A549 (cell line): ENCODE measurements at regions not wholly inside any gene's neighbourhood (a gene's known extent, or its start where the extent isn't known, plus 50 kb on each side); places are given as distances from the start of the nearest gene placed in this dataset.

Source experiments
- ATAC-seq, 2 experiments: fragments of 200-7000 bp in 1 of 2; fragments of >200 bp in 1 of 2; cut with Nextera tagmentation in 1 of 2; cut with Tn5 transposase in 1 of 2; 3 replicates each; pipeline versions ENCODE4 v1.8.0 to v1.9.1; 2018 to 2020; ENCODE audit warnings: mild to moderate bottlenecking in 1 of 2, moderate library complexity in 1 of 2
- CTCF ChIA-PET: fragments of 300-600 bp; sonication (Branson Sonifier 250); formaldehyde crosslinking; extraction: SDS; loops from one replicate; lab custom pipeline; 2021; ENCODE audit warnings: antibody characterized with exemption, inconsistent platforms; lab: Yijun Ruan, JAX
- POLR2A ChIA-PET: fragments of 350-600 bp; formaldehyde crosslinking; extraction: SDS; loops from one replicate; lab custom pipeline; 2021; ENCODE audit warnings: antibody characterized with exemption, inconsistent platforms; lab: Yijun Ruan, JAX
- DNase-seq, 2 experiments: peaks; one replicate each; pipeline versions ENCODE4 v3.0.0 to v3.0.0-alpha.2; 2011 to 2016; ENCODE audit warnings: low read depth in 1 of 2, low spot score in 1 of 2
- FAIRE-seq: peaks from 2 replicates; lab custom pipeline; 2011; peaks lifted over from hg19 to GRCh38; lab: Jason Lieb, UNC
- H3K27ac ChIP-seq, 2 experiments: fragments of >200 bp; sonication (Bioruptor Twin); formaldehyde crosslinking; 3 replicates each; pipeline ENCODE4 v1.5.1; 2016 to 2017
- H3K4me1 ChIP-seq: fragments of >200 bp; sonication (Bioruptor Twin); formaldehyde crosslinking; 3 replicates; pipeline ENCODE4 v1.6.1; 2016
- H3K4me2 ChIP-seq: fragments of >200 bp; sonication (Bioruptor Twin); formaldehyde crosslinking; 3 replicates; pipeline ENCODE4 v1.6.1; 2016
- H3K4me3 ChIP-seq: fragments of >200 bp; sonication (Bioruptor Twin); formaldehyde crosslinking; 3 replicates; pipeline ENCODE4 v1.5.1; 2016
- H3K9me3 ChIP-seq: fragments of >200 bp; sonication (Bioruptor Twin); formaldehyde crosslinking; 3 replicates; pipeline ENCODE4 v1.6.1; 2016
- ATOH8 ChIP-seq: fragments of 250-450 bp; sonication (Bioruptor Pico); IDR thresholded peaks from 2 replicates; pipeline ENCODE4 v1.5.0; 2020; ENCODE audit warnings: low read depth, mild to moderate bottlenecking, moderate library complexity
- CBX2 ChIP-seq: fragments of 200-600 bp; sonication (generic); IDR thresholded peaks from 2 replicates; pipeline ENCODE4 v1.6.1; 2016; ENCODE audit warnings: low read depth, mild to moderate bottlenecking, borderline replicate concordance
- CEBPB ChIP-seq, 2 experiments: fragments of >200 bp in 1 of 2; sonication (Bioruptor Twin) in 1 of 2; formaldehyde crosslinking in 1 of 2; IDR thresholded peaks; 2 replicates each; pipeline ENCODE4 v1.6.1; 2012 to 2016
- CHD2 ChIP-seq: fragments of 150-350 bp; IDR thresholded peaks from 2 replicates; pipeline ENCODE4 v1.6.1; 2014; ENCODE audit warnings: low read length; ENCODE audit not compliant: partially characterized antibody
- CHD4 ChIP-seq: fragments of 200-600 bp; sonication (generic); IDR thresholded peaks from 2 replicates; pipeline ENCODE4 v1.6.1; 2016; ENCODE audit warnings: antibody characterized with exemption, mild to moderate bottlenecking, borderline replicate concordance
- CTCF ChIP-seq: fragments of >200 bp; sonication (Bioruptor Twin); formaldehyde crosslinking; IDR thresholded peaks from 3 replicates; pipeline ENCODE4 v1.5.1; 2016
- EP300 ChIP-seq, 2 experiments: fragments of >200 bp; sonication (Bioruptor Twin); formaldehyde crosslinking; IDR thresholded peaks; 2 replicates in 1 of 2; 3 replicates in 1 of 2; pipeline ENCODE4 v1.6.1; 2016 to 2017
- FOSB ChIP-seq: fragments of 250-450 bp; sonication (Bioruptor Pico); IDR thresholded peaks from 2 replicates; pipeline ENCODE4 v1.5.0; 2020; ENCODE audit warnings: mild to moderate bottlenecking, moderate library complexity
- FOXS1 ChIP-seq: fragments of 250-450 bp; sonication (Bioruptor Pico); IDR thresholded peaks from 2 replicates; pipeline ENCODE4 v1.5.0; 2020; ENCODE audit warnings: mild to moderate bottlenecking, moderate library complexity
- HOXA7 ChIP-seq: fragments of 250-450 bp; sonication (Bioruptor Pico); IDR thresholded peaks from 2 replicates; pipeline ENCODE4 v1.5.0; 2020; ENCODE audit warnings: mild to moderate bottlenecking, moderate library complexity
- HOXB5 ChIP-seq: fragments of 250-450 bp; sonication (Bioruptor Pico); IDR thresholded peaks from 2 replicates; pipeline ENCODE4 v1.5.0; 2020; ENCODE audit warnings: mild to moderate bottlenecking, moderate library complexity
- JUN ChIP-seq, 2 experiments: fragments of >200 bp; sonication (Bioruptor Twin); formaldehyde crosslinking; IDR thresholded peaks; 2 replicates in 1 of 2; 3 replicates in 1 of 2; pipeline ENCODE4 v1.6.1; 2016 to 2017
- JUNB ChIP-seq: fragments of >200 bp; sonication (Bioruptor Twin); formaldehyde crosslinking; IDR thresholded peaks from 2 replicates; pipeline ENCODE4 v1.6.1; 2016
- KDM1A ChIP-seq: fragments of 200-600 bp; sonication (generic); IDR thresholded peaks from 2 replicates; pipeline ENCODE4 v1.6.1; 2016; ENCODE audit warnings: low read depth, mild to moderate bottlenecking
- NPAS2 ChIP-seq: fragments of 250-450 bp; sonication (Bioruptor Pico); IDR thresholded peaks from 2 replicates; pipeline ENCODE4 v1.8.0; 2022; ENCODE audit warnings: mild to moderate bottlenecking, moderate library complexity, borderline replicate concordance
- NR3C1 ChIP-seq: fragments of >200 bp; sonication (Bioruptor Twin); formaldehyde crosslinking; IDR thresholded peaks from 3 replicates; pipeline ENCODE4 v1.6.1; 2017
- PBX3 ChIP-seq: IDR thresholded peaks from 2 replicates; pipeline ENCODE4 v1.6.1; 2012
- PHF8 ChIP-seq: fragments of 200-600 bp; sonication (generic); IDR thresholded peaks from 2 replicates; pipeline ENCODE4 v1.6.1; 2016; ENCODE audit warnings: low read depth, mild to moderate bottlenecking, antibody characterized with exemption, moderate library complexity, borderline replicate concordance
- RARB ChIP-seq: fragments of 250-450 bp; sonication (Bioruptor Pico); IDR thresholded peaks from 2 replicates; pipeline ENCODE4 v1.8.0; 2021; ENCODE audit warnings: mild to moderate bottlenecking, moderate library complexity
- RFX5 ChIP-seq: fragments of 450-650 bp; IDR thresholded peaks from 2 replicates; pipeline ENCODE4 v1.7.1; 2014; ENCODE audit warnings: antibody characterized with exemption, mild to moderate bottlenecking, moderate library complexity
- RNF2 ChIP-seq: fragments of 200-600 bp; sonication (generic); IDR thresholded peaks from 2 replicates; pipeline ENCODE4 v1.6.1; 2016; ENCODE audit warnings: low read depth, mild to moderate bottlenecking, antibody characterized with exemption, moderate library complexity, borderline replicate concordance
- SMC3 ChIP-seq: fragments of >200 bp; sonication (Bioruptor Twin); formaldehyde crosslinking; IDR thresholded peaks from 3 replicates; pipeline ENCODE4 v1.6.1; 2018; ENCODE audit warnings: inconsistent platforms
- TFCP2L1 ChIP-seq: fragments of 250-450 bp; sonication (Bioruptor Pico); IDR thresholded peaks from 2 replicates; pipeline ENCODE4 v1.5.0; 2021; ENCODE audit warnings: mild to moderate bottlenecking
- ZC3H11A ChIP-seq: fragments of 450-650 bp; IDR thresholded peaks from 2 replicates; pipeline ENCODE4 v1.6.1; 2014; ENCODE audit warnings: antibody characterized with exemption, mild to moderate bottlenecking
- ZFP36 ChIP-seq: fragments of 450-650 bp; IDR thresholded peaks from 2 replicates; pipeline ENCODE4 v1.6.1; 2014; ENCODE audit warnings: borderline replicate concordance; ENCODE audit not compliant: partially characterized antibody
- WGBS: methylation state at CpG from one replicate; pipeline ENCODE4 v1.1.6; 2017; ENCODE audit errors: missing lambda C conversion rate; 5-methylcytosine and 5-hydroxymethylcytosine counted together

GRCh38 chr6:95231416-95231815 lies 345.9 kb upstream of the MANEA start:
- TF ChIP-seq RNF2 (no peak), CTCF (no peak), PBX3 (no peak), CBX2 (no peak), FOXS1 (CRISPR knock-in tag) (no peak), ZFP36 (no peak), JUN (IDR thresholded peaks at IDR 0.05) (no peak), RFX5 (no peak), ATOH8 (CRISPR knock-in tag) (no peak), CHD2 (no peak), HOXA7 (CRISPR knock-in tag) (no peak), RARB (CRISPR knock-in tag) (no peak), TFCP2L1 (CRISPR knock-in tag) (no peak), SMC3 (no peak), HOXB5 (no peak)
- H3K4me3 ChIP-seq: no peak overlapping the region
- no peaks in the 10 kb centered on the region for H3K9me3 ChIP-seq
- H3K27ac ChIP-seq: no peak overlapping the region
- no peak overlapping the region for H3K4me2 ChIP-seq
- FAIRE-seq (no peak), ATAC-seq (no peak), DNase-seq (no peak)
- no peaks in the 10 kb centered on the region for H3K4me1 ChIP-seq
- POLR2A ChIA-PET: no interaction called here
- CTCF ChIA-PET: no interaction called here

GRCh38 chr6:95232446-95232845 lies 344.9 kb upstream of the MANEA start:
- POLR2A ChIA-PET: no interaction called here
- CTCF ChIA-PET: no interaction called here
- DNase-seq (no peak), FAIRE-seq (no peak), ATAC-seq (no peak)
- TF ChIP-seq EP300 (IDR thresholded peaks at IDR 0.05) (no peak), SMC3 (no peak), CHD4 (no peak), HOXA7 (CRISPR knock-in tag) (no peak)
- H3K4me2 ChIP-seq: no peak overlapping the region
- WGBS: 67% methylated on average over 4 of the region's 4 CpGs
- H3K9me3 ChIP-seq: no peaks in the 10 kb centered on the region
- H3K4me3 ChIP-seq: no peak overlapping the region
- no peaks in the 10 kb centered on the region for H3K4me1 ChIP-seq
- H3K27ac ChIP-seq: no peak overlapping the region

GRCh38 chr6:95233879-95234278 lies 343.5 kb upstream of the MANEA start:
- ATAC-seq (no peak), FAIRE-seq (no peak)

More at GRCh38 chr6:95233879-95234278, 343.5 kb upstream of the MANEA start:
- H3K27ac ChIP-seq: no peak overlapping the region
- no peak overlapping the region for H3K4me2 ChIP-seq
- ChIA-PET POLR2A (no interaction called here), CTCF (no interaction called here)
- no peak overlapping the region for H3K4me3 ChIP-seq
- no peaks in the 10 kb centered on the region for H3K9me3 ChIP-seq
- no peak for TF ChIP-seq RNF2
- no peak for TF ChIP-seq NR3C1
- no peak for TF ChIP-seq SMC3
- TF ChIP-seq FOSB (CRISPR knock-in tag): no peak
- no peak for TF ChIP-seq NPAS2 (CRISPR knock-in tag)
- no peak for TF ChIP-seq JUNB
- no peak for TF ChIP-seq CEBPB (IDR thresholded peaks at IDR 0.05)
- no peak for TF ChIP-seq RARB (CRISPR knock-in tag)
- no peak for TF ChIP-seq ZC3H11A
- no peak for TF ChIP-seq KDM1A
- no peak for TF ChIP-seq PHF8
- DNase-seq: no peak
- WGBS: 89% methylated on average over 7 of the region's 9 CpGs
- no peaks in the 10 kb centered on the region for H3K4me1 ChIP-seq
